CD4-positive, alpha-beta T cell treated with Interleukin-17A for 1 hour (primary cell): ENCODE measurements at regions not wholly inside any gene's neighbourhood (a gene's known extent, or its start where the extent isn't known, plus 50 kb on each side); places are given as distances from the start of the nearest gene placed in this dataset.

Source experiments
- DNase-seq: peaks from one replicate; pipeline ENCODE4 v3.0.0-alpha.2; 2020

- no peak for DNase-seq
These were observed 76.4 kb downstream of the CXXC4 start for GRCh38 chr4:104418286-104418685.

GRCh38 chr4:104417357-104417882, 77.3 kb downstream of the CXXC4 start:
- no peak for DNase-seq

GRCh38 chr4:104416725-104417356, 77.9 kb downstream of the CXXC4 start:
- DNase-seq = no peak

- DNase-seq = no peak
These were observed 81.2 kb downstream of the CXXC4 start for GRCh38 chr4:104413487-104413886.

- no peak for DNase-seq
These were observed 82.3 kb downstream of the CXXC4 start for GRCh38 chr4:104412344-104412743.

- DNase-seq = no peak
These were observed 83.2 kb downstream of the CXXC4 start for GRCh38 chr4:104411502-104411901.

GRCh38 chr4:104408878-104409277, 85.8 kb downstream of the CXXC4 start:
- DNase-seq = no peak

- no peak for DNase-seq
These were observed 90.3 kb downstream of the CXXC4 start for GRCh38 chr4:104404361-104404760.

GRCh38 chr4:104395168-104395614, 99.5 kb downstream of the CXXC4 start:
- DNase-seq = no peak

- DNase-seq = no peak
These were observed 100.1 kb downstream of the CXXC4 start for GRCh38 chr4:104394406-104395167.

GRCh38 chr4:104393655-104394324, 100.9 kb downstream of the CXXC4 start:
- no peak for DNase-seq

- no peak for DNase-seq
These were observed 109.0 kb downstream of the CXXC4 start for GRCh38 chr4:104385713-104386112.

- DNase-seq = no peak
These were observed 111.7 kb downstream of the CXXC4 start for GRCh38 chr4:104382961-104383360.

- DNase-seq = no peak
These were observed 113.0 kb downstream of the CXXC4 start for GRCh38 chr4:104381729-104382128.

- DNase-seq = no peak
These were observed 129.1 kb downstream of the CXXC4 start for GRCh38 chr4:104365618-104366017.

- no peak for DNase-seq
These were observed 141.2 kb downstream of the CXXC4 start for GRCh38 chr4:104353481-104353880.

GRCh38 chr4:104352211-104352610, 142.5 kb downstream of the CXXC4 start:
- DNase-seq = no peak

- no peak for DNase-seq
These were observed 143.0 kb downstream of the CXXC4 start for GRCh38 chr4:104351706-104352105.

- DNase-seq = no peak
These were observed 149.0 kb downstream of the CXXC4 start for GRCh38 chr4:104345598-104346242.

- DNase-seq = no peak
These were observed 150.2 kb downstream of the CXXC4 start for GRCh38 chr4:104344342-104344980.

- no peak for DNase-seq
These were observed 160.3 kb downstream of the CXXC4 start for GRCh38 chr4:104334410-104334809.

- no peak for DNase-seq
These were observed 164.4 kb downstream of the CXXC4 start for GRCh38 chr4:104330125-104330905.
